ENCODE measurements at regions not wholly inside any gene's neighbourhood (a gene's known extent, or its start where the extent isn't known, plus 50 kb on each side); places are given as distances from the start of the nearest gene placed in this dataset.

- DNase-seq (ENCODE audit: low spot score), result no peak
- no peaks in the 10 kb centered on the region for H3K9me3 ChIP-seq
- H3K36me3 ChIP-seq, result no peaks in the 10 kb centered on the region
- H3K4me3 ChIP-seq, result no peak overlapping the region
- no peak overlapping the region for H3K27ac ChIP-seq
- no peaks in the 10 kb centered on the region for H3K27me3 ChIP-seq
- no peaks in the 10 kb centered on the region for H3K4me1 ChIP-seq
- no peak for TF ChIP-seq CTCF (IDR thresholded peaks at IDR 0.05)
Observed at GRCh38 chr20:24135781-24136180, 147.2 kb upstream of the GGTLC1 start.

GRCh38 chr20:24134930-24135329, 146.4 kb upstream of the GGTLC1 start:
- no peak overlapping the region for H3K27ac ChIP-seq
- no peak for TF ChIP-seq CTCF (IDR thresholded peaks at IDR 0.05)
- H3K4me1 ChIP-seq, result no peaks in the 10 kb centered on the region
- no peaks in the 10 kb centered on the region for H3K27me3 ChIP-seq
- no peak for DNase-seq (ENCODE audit: low spot score)
- no peaks in the 10 kb centered on the region for H3K36me3 ChIP-seq
- H3K9me3 ChIP-seq, result no peaks in the 10 kb centered on the region
- H3K4me3 ChIP-seq, result no peak overlapping the region

- Histone ChIP-seq H3K27me3 (no peaks in the 10 kb centered on the region), H3K4me3 (no peak overlapping the region), H3K4me1 (no peaks in the 10 kb centered on the region), H3K27ac (no peak overlapping the region), H3K36me3 (no peaks in the 10 kb centered on the region), H3K9me3 (no peaks in the 10 kb centered on the region)
- no peak for TF ChIP-seq CTCF (IDR thresholded peaks at IDR 0.05)
- no peak for DNase-seq (ENCODE audit: low spot score)
Observed at GRCh38 chr20:24134284-24134683, 145.7 kb upstream of the GGTLC1 start.

- Histone ChIP-seq H3K9me3 (no peaks in the 10 kb centered on the region), H3K4me1 (no peaks in the 10 kb centered on the region), H3K27me3 (no peaks in the 10 kb centered on the region), H3K36me3 (no peaks in the 10 kb centered on the region), H3K4me3 (no peak overlapping the region), H3K27ac (no peak overlapping the region)
- no peak for DNase-seq (ENCODE audit: low spot score)
- TF ChIP-seq CTCF (IDR thresholded peaks at IDR 0.05), result no peak
Observed at GRCh38 chr20:24132246-24132645, 143.7 kb upstream of the GGTLC1 start.

GRCh38 chr20:24131684-24132083, 143.1 kb upstream of the GGTLC1 start:
- Histone ChIP-seq H3K27ac (no peak overlapping the region), H3K4me3 (no peak overlapping the region), H3K27me3 (no peaks in the 10 kb centered on the region), H3K4me1 (no peaks in the 10 kb centered on the region), H3K36me3 (no peaks in the 10 kb centered on the region), H3K9me3 (no peaks in the 10 kb centered on the region)
- no peak for TF ChIP-seq CTCF (IDR thresholded peaks at IDR 0.05)
- no peak for DNase-seq (ENCODE audit: low spot score)

- no peak for DNase-seq (ENCODE audit: low spot score)
- Histone ChIP-seq H3K4me3 (no peak overlapping the region), H3K9me3 (no peaks in the 10 kb centered on the region), H3K27me3 (no peaks in the 10 kb centered on the region), H3K36me3 (no peaks in the 10 kb centered on the region), H3K4me1 (no peaks in the 10 kb centered on the region), H3K27ac (no peak overlapping the region)
- TF ChIP-seq CTCF (IDR thresholded peaks at IDR 0.05), result no peak
Observed at GRCh38 chr20:24131281-24131680, 142.7 kb upstream of the GGTLC1 start.
